ENCODE measurements at regions not wholly inside any gene's neighbourhood (a gene's known extent, or its start where the extent isn't known, plus 50 kb on each side); places are given as distances from the start of the nearest gene placed in this dataset.
"Not testable (repeated sequence)": the region's sequence is repeated elsewhere in the genome, so short reads cannot be mapped to it uniquely, and the experiment has no call there.

GRCh38 chr4:60396341-60397049, 803.6 kb upstream of the ADGRL3 start:
- no peak for DNase-seq

- no peak for DNase-seq
These were observed 799.5 kb upstream of the ADGRL3 start for GRCh38 chr4:60400593-60400992.

GRCh38 chr4:60404027-60404426, 796.1 kb upstream of the ADGRL3 start:
- no peak for DNase-seq

- DNase-seq: no peak
These were observed 777.7 kb upstream of the ADGRL3 start for GRCh38 chr4:60422439-60422838.

GRCh38 chr4:60423573-60424184, 776.4 kb upstream of the ADGRL3 start:
- DNase-seq: not testable (repeated sequence)

GRCh38 chr4:60432911-60433310, 767.2 kb upstream of the ADGRL3 start:
- DNase-seq: no peak

GRCh38 chr4:60443068-60443467, 757.1 kb upstream of the ADGRL3 start:
- no peak for DNase-seq

- no peak for DNase-seq
These were observed 756.3 kb upstream of the ADGRL3 start for GRCh38 chr4:60443796-60444195.

GRCh38 chr4:60450054-60450453, 750.1 kb upstream of the ADGRL3 start:
- DNase-seq: no peak

- DNase-seq: no peak
These were observed 747.9 kb upstream of the ADGRL3 start for GRCh38 chr4:60452266-60452665.

GRCh38 chr4:60455380-60455779, 744.7 kb upstream of the ADGRL3 start:
- DNase-seq: no peak

- no peak for DNase-seq
These were observed 738.6 kb upstream of the ADGRL3 start for GRCh38 chr4:60461551-60461950.

GRCh38 chr4:60463857-60464502, 736.1 kb upstream of the ADGRL3 start:
- DNase-seq: no peak

- DNase-seq: no peak
These were observed 717.2 kb upstream of the ADGRL3 start for GRCh38 chr4:60482921-60483351.

- DNase-seq: no peak
These were observed 714.9 kb upstream of the ADGRL3 start for GRCh38 chr4:60485276-60485675.

- DNase-seq: not testable (repeated sequence)
These were observed 712.9 kb upstream of the ADGRL3 start for GRCh38 chr4:60487118-60487761.

- DNase-seq: no peak
These were observed 699.3 kb upstream of the ADGRL3 start for GRCh38 chr4:60500810-60501209.

- no peak for DNase-seq
These were observed 697.4 kb upstream of the ADGRL3 start for GRCh38 chr4:60502733-60503132.

- DNase-seq: no peak
These were observed 694.1 kb upstream of the ADGRL3 start for GRCh38 chr4:60506061-60506460.

GRCh38 chr4:60522265-60522664, 677.9 kb upstream of the ADGRL3 start:
- DNase-seq: no peak

GRCh38 chr4:60531776-60532379, 668.2 kb upstream of the ADGRL3 start:
- no peak for DNase-seq

GRCh38 chr4:60544981-60545380, 655.1 kb upstream of the ADGRL3 start:
- DNase-seq: no peak

GRCh38 chr4:60562334-60562733, 637.8 kb upstream of the ADGRL3 start:
- DNase-seq: no peak
